ENCODE measurements at regions not wholly inside any gene's neighbourhood (a gene's known extent, or its start where the extent isn't known, plus 50 kb on each side); places are given as distances from the start of the nearest gene placed in this dataset.

GRCh38 chr12:88884600-88884999 lies 304.3 kb upstream of the KITLG start:
- TF ChIP-seq POLR2A (IDR thresholded peaks at IDR 0.05) = no peak
- no peak for TF ChIP-seq POLR2AphosphoS5 (IDR thresholded peaks at IDR 0.05)
- TF ChIP-seq CTCF (IDR thresholded peaks at IDR 0.05) = no peak

Data from gastroesophageal sphincter (tissue), 3 donors.